NCI-H1105 treated with DMSO at 0.1 percent for 48 hours (cell line): ENCODE measurements at regions not wholly inside any gene's neighbourhood (a gene's known extent, or its start where the extent isn't known, plus 50 kb on each side); places are given as distances from the start of the nearest gene placed in this dataset.

ENCODE experiments used
- DNase-seq: peaks from one replicate; lab custom pipeline; 2025; lab: John Stamatoyannopoulos, UW

GRCh38 chr9:118751077-118751847 lies 618.0 kb downstream of the BRINP1 start:
- DNase-seq = no peak

GRCh38 chr9:118751848-118752223 lies 617.4 kb downstream of the BRINP1 start:
- no peak for DNase-seq

- no peak for DNase-seq
Measured at GRCh38 chr9:118761016-118761790, 608.0 kb downstream of the BRINP1 start.

GRCh38 chr9:118767571-118767970 lies 601.7 kb downstream of the BRINP1 start:
- no peak for DNase-seq

GRCh38 chr9:118782790-118783463 lies 586.3 kb downstream of the BRINP1 start:
- DNase-seq = no peak

GRCh38 chr9:118784033-118784432 lies 585.2 kb downstream of the BRINP1 start:
- no peak for DNase-seq

- no peak for DNase-seq
Measured at GRCh38 chr9:118785456-118785855, 583.8 kb downstream of the BRINP1 start.

DNA sequence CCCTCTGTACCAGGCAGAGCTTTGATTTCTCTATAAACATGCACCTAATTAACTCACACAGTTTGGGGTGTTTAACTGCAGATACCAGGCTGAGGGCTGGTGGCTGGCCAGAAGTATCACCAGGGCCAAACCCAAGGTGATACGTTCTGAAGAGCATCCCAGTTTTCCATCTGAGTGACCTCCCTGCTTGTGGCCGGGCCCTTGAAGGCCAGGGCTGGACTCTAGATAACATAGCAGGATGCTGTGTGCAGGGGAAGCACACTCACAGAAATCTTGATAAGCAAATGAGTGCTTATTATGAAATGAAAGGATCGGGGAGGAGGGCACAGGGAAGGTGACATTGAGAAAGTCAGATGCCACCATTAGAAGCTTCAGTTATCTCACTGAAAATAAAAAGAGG lies 582.4 kb downstream of the BRINP1 start:
- no peak for DNase-seq

DNA sequence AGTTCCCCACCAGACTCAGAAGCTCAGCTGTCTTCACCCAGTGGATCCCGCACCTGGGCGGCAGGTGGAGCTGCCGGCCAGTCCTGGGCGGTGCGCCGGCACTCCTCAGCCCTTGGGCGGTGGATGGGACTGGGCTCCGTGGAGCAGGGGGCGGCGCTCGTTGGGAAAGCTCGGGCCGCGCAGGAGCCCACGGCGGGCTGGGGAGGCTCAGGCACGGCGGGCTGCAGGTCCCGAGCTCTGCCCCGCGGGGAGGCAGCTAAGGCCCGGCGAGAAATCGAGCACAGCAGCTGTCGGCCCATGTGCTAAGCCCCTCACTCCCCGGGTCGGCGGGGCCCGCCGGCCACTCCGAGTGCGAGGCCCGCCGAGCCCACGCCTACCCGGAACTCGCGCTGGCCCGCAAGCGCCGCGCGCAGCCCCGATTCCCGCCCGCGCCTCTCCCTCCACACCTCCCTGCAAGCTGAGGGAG lies 560.0 kb downstream of the BRINP1 start:
- DNase-seq = no peak

GRCh38 chr9:118829334-118829733 lies 539.9 kb downstream of the BRINP1 start:
- peak; percentile 13 for DNase-seq

GRCh38 chr9:118832371-118832770 lies 536.9 kb downstream of the BRINP1 start:
- DNase-seq = no peak

GRCh38 chr9:118836891-118837290 lies 532.3 kb downstream of the BRINP1 start:
- no peak for DNase-seq

DNA sequence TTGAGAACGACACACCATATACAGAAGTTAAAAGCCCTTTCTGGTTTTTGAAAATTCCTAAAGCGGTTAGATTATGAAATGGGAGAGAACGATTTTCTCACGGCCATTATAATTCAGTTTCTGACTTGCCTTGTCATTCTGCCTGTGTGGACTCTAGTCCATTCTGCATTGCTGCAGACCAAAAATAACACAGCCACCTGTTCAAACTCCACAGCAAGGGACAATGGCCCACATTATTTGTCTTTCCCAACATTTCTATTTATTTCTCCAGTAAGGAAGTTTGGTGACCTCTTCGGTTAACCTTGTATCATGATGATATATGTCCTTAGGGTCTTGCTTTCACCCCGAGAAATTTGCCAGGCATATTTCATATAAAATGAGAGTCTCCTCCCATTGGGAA lies 497.7 kb downstream of the BRINP1 start:
- no peak for DNase-seq

DNA sequence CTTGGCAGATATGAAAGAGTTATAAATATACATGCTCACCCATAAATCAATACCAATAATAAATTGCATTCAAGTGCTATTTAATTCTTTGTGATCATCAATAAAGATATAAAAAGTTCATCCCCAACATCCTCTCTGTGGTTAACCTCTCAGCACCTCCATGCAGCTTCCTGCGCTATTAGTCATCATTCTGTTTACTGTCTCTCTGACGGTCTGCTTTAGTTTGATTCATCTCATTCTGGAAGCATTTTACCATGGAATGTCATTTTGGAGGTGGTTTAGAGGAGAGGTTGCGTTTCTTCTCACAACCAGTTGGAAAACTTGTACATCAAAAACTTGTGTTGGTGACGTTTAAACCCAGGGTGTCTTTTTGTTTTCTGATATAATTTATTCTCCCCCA lies 486.6 kb downstream of the BRINP1 start:
- DNase-seq = no peak

DNA sequence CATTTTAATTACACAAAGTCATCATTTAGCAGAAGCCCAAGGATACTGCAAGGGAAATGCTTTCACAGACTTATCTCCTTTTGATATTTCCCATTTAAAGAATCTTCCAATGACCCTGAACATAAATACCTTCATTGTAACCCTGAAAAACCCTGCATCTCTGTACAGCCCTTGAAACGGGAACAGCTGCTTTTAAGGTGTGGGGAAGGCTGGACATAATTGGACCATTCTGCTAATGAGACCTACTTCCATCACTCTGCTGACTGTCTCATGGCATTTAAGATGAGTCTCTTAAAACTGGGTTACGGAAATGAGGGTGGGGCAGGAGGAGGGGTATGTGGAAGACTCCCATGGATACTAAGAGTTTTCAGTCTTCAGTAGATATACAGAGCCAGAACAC lies 485.8 kb downstream of the BRINP1 start:
- no peak for DNase-seq

- no peak for DNase-seq
Measured at GRCh38 chr9:118891213-118891612, 478.0 kb downstream of the BRINP1 start.

DNA sequence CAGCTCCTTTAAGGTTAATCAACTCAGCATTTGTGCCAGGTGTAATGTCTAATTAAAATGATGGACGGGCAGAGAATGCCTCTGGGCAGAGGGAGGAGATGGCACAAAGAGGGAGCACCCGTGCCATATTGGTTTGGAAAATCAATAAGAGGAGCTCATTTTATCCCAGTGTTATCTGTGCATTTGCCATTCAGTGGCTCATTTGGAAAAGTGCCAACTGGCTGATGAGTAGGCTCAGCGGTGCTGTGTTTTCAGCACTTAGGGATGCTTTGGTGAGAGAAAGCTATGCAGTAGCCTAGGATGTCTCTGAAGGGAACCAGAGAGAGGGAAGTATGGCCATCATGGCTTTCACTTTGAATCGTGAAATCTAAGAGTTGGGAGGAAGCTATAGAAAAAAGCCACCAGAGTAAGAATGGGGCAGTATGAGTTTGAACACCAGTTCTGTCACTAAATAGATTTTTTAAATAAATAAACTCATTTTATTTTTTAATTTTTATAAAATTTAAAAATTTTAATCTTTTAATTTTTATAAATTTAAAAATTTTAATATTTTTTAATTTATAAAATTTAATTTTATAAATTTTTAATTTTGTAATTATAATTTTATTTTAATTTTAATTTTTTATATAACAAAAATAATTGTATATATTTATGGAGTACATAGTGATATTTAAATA lies 472.8 kb downstream of the BRINP1 start:
- peak; percentile 72 for DNase-seq

GRCh38 chr9:118918180-118918579 lies 451.1 kb downstream of the BRINP1 start:
- DNase-seq = no peak

- DNase-seq = no peak
Measured at GRCh38 chr9:118928722-118929121, 440.5 kb downstream of the BRINP1 start.

- DNase-seq = no peak
Measured at GRCh38 chr9:118929287-118929686, 439.9 kb downstream of the BRINP1 start.

DNA sequence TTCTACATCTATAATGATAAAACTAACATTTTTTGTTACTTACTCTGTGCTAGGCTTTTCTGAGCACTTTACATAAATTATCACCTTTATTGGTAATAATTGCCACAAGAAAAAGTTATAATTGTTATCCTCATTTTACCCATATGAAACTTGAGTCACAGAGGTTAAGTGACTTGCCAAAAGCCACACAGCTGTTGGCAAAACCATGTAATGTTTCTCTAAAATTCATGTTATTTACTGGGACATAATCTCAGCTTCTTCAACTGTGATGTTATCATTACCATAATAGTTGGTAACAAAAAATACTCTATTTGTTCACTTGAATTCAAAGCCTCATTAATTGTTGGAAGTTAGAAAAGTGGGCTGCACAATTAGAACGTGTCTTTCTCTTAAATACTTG lies 437.3 kb downstream of the BRINP1 start:
- no peak for DNase-seq

DNA sequence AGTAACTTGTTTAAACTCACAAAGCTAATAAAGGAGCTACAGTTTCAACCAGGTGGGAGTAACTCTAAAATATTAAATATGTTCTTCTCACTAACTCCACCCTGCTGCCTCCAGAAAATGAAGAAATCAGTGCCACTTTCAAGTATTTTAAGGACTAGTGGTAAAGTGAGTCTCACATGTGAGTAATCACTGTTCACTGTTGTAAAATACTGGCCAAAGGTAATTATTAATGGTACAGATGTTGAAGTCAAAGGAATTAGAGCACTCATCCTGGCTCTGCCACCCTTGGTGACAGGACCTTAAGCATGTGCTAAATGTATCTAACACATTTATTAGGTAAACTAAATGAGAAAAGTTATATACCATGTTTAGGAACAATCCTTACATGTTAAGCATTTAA lies 430.7 kb downstream of the BRINP1 start:
- DNase-seq = no peak
